ENCODE measurements at regions not wholly inside any gene's neighbourhood (a gene's known extent, or its start where the extent isn't known, plus 50 kb on each side); places are given as distances from the start of the nearest gene placed in this dataset.

- no peaks in the 10 kb centered on the region for H3K4me1 ChIP-seq (ENCODE audit: control insufficient read depth, insufficient read depth, low read length)
- TF ChIP-seq, protein P1, sequence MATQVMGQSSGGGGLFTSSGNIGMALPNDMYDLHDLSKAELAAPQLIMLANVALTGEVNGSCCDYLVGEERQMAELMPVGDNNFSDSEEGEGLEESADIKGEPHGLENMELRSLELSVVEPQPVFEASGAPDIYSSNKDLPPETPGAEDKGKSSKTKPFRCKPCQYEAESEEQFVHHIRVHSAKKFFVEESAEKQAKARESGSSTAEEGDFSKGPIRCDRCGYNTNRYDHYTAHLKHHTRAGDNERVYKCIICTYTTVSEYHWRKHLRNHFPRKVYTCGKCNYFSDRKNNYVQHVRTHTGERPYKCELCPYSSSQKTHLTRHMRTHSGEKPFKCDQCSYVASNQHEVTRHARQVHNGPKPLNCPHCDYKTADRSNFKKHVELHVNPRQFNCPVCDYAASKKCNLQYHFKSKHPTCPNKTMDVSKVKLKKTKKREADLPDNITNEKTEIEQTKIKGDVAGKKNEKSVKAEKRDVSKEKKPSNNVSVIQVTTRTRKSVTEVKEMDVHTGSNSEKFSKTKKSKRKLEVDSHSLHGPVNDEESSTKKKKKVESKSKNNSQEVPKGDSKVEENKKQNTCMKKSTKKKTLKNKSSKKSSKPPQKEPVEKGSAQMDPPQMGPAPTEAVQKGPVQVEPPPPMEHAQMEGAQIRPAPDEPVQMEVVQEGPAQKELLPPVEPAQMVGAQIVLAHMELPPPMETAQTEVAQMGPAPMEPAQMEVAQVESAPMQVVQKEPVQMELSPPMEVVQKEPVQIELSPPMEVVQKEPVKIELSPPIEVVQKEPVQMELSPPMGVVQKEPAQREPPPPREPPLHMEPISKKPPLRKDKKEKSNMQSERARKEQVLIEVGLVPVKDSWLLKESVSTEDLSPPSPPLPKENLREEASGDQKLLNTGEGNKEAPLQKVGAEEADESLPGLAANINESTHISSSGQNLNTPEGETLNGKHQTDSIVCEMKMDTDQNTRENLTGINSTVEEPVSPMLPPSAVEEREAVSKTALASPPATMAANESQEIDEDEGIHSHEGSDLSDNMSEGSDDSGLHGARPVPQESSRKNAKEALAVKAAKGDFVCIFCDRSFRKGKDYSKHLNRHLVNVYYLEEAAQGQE (IDR thresholded peaks at IDR 0.05; ENCODE audit: insufficient read depth in 1 of 2, low read depth in 2 of 2, low read length in 1 of 2) = no peak
- TF ChIP-seq, protein P2, sequence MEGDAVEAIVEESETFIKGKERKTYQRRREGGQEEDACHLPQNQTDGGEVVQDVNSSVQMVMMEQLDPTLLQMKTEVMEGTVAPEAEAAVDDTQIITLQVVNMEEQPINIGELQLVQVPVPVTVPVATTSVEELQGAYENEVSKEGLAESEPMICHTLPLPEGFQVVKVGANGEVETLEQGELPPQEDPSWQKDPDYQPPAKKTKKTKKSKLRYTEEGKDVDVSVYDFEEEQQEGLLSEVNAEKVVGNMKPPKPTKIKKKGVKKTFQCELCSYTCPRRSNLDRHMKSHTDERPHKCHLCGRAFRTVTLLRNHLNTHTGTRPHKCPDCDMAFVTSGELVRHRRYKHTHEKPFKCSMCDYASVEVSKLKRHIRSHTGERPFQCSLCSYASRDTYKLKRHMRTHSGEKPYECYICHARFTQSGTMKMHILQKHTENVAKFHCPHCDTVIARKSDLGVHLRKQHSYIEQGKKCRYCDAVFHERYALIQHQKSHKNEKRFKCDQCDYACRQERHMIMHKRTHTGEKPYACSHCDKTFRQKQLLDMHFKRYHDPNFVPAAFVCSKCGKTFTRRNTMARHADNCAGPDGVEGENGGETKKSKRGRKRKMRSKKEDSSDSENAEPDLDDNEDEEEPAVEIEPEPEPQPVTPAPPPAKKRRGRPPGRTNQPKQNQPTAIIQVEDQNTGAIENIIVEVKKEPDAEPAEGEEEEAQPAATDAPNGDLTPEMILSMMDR (IDR thresholded peaks at IDR 0.05) = no peak
- TF ChIP-seq TCF7L2 (IDR thresholded peaks at IDR 0.05; ENCODE audit: low read depth, low read length) = no peak
- no peak for TF ChIP-seq SIN3A (IDR thresholded peaks at IDR 0.05; ENCODE audit: borderline replicate concordance, insufficient read depth, low read depth, low read length)
- TF ChIP-seq POLR2AphosphoS5 (IDR thresholded peaks at IDR 0.05; ENCODE audit: low read depth, low read length) = no peak
- POLR2A ChIA-PET = no interaction called here
- H3K9me3 ChIP-seq (ENCODE audit: control insufficient read depth, insufficient read depth, low read depth, low read length) = peaks cover 10% of the 10 kb centered on the region; the same call in 1 of the 2 replicates
- DNase-seq (ENCODE audit: low read depth, low spot score) (no peak), ATAC-seq (no peak)
- no peaks in the 10 kb centered on the region for H3K36me3 ChIP-seq (ENCODE audit: control insufficient read depth, insufficient read depth, low read length)
- no peaks in the 10 kb centered on the region for H3K27me3 ChIP-seq (ENCODE audit: control insufficient read depth, insufficient read depth, low read length)
- intact Hi-C loops (cut with micrococcal nuclease; ENCODE audit: unreplicated experiment) (no loop called here), in situ Hi-C loops (cut with HindIII; ENCODE audit: low pct_unique_long_range_greater_than_20kb, low sequenced_read_pairs) (no loop called here)
- no peak overlapping the region for H3K4me3 ChIP-seq (ENCODE audit: low read depth in 2 of 2, low read length in 2 of 2)
- CTCF ChIA-PET = no interaction called here
- H3K27ac ChIP-seq (ENCODE audit: low read length) = no peak overlapping the region
- BruUV-seq (replicated peaks) = no TSS peak
Observed at GRCh38 chr2:6700335-6700734, 165.4 kb downstream of the CMPK2 start.

DNA sequence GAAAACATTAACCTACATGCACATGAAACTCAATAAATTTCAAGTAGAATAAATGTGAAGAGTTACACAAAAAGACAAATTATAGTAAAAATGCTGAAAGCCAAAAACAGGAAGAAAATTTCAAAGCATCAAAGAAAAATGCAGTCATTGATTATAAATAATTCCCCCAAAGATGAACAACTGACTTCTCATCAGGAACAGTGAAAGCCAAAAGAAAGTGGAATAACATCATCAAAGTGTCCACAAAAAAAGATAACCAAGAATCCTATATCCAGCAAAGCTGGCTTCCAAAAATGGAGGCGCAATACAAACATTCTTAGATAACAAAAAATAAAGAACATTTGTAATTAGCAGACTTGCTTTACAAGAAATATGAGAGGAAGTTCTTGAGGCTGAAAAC, 161.6 kb downstream of the CMPK2 start:
- H3K36me3 ChIP-seq (ENCODE audit: control insufficient read depth, insufficient read depth, low read length) = no peaks in the 10 kb centered on the region
- no peaks in the 10 kb centered on the region for H3K27me3 ChIP-seq (ENCODE audit: control insufficient read depth, insufficient read depth, low read length)
- TF ChIP-seq, protein P1 (IDR thresholded peaks at IDR 0.05; ENCODE audit: insufficient read depth in 1 of 2, low read depth in 2 of 2, low read length in 1 of 2) = no peak
- H3K27ac ChIP-seq (ENCODE audit: low read length) = no peak overlapping the region
- POLR2A ChIA-PET = no interaction called here
- no TSS peak for BruUV-seq (replicated peaks)
- in situ Hi-C loops (cut with HindIII; ENCODE audit: low pct_unique_long_range_greater_than_20kb, low sequenced_read_pairs) (no loop called here), intact Hi-C loops (cut with micrococcal nuclease; ENCODE audit: unreplicated experiment) (no loop called here)
- no peak overlapping the region for H3K4me3 ChIP-seq (ENCODE audit: low read depth in 2 of 2, low read length in 2 of 2)
- H3K9me3 ChIP-seq (ENCODE audit: control insufficient read depth, insufficient read depth, low read depth, low read length) = peaks cover 13% of the 10 kb centered on the region; the same call in 1 of the 2 replicates
- no peaks in the 10 kb centered on the region for H3K4me1 ChIP-seq (ENCODE audit: control insufficient read depth, insufficient read depth, low read length)
- DNase-seq (ENCODE audit: low read depth, low spot score) (no peak), ATAC-seq (no peak)
- CTCF ChIA-PET = no interaction called here
